Panc1 (cell line): ENCODE measurements at regions not wholly inside any gene's neighbourhood (a gene's known extent, or its start where the extent isn't known, plus 50 kb on each side); places are given as distances from the start of the nearest gene placed in this dataset.

Source experiments
- ATAC-seq: fragments of 200-7000 bp; cut with Tn5 transposase; 2 replicates; pipeline ENCODE4 v1.9.1; 2020; ENCODE audit warnings: mild to moderate bottlenecking, moderate library complexity
- BruUV-seq: library from RNA; stranded (reverse); fragments of 400-500 nt; replicated peaks from 2 replicates; lab custom pipeline; 2021; lab: Mats Ljungman, UMichigan
- CTCF ChIA-PET: fragments of 300-600 bp; sonication (Branson Sonifier 250); formaldehyde crosslinking; loops from one replicate; lab custom pipeline; 2022; ENCODE audit warnings: antibody characterized with exemption; lab: Charles Lee
- POLR2A ChIA-PET: fragments of 300-600 bp; sonication (Branson Sonifier 250); formaldehyde crosslinking; loops from one replicate; lab custom pipeline; 2022; ENCODE audit warnings: antibody characterized with exemption; lab: Charles Lee
- DNase-seq: peaks from one replicate; pipeline ENCODE4 v3.0.0-alpha.2; 2010; ENCODE audit warnings: low read depth, low spot score
- H3K27ac ChIP-seq: 2 replicates; pipeline ENCODE4 v1.5.1; 2011; ENCODE audit warnings: mild to moderate bottlenecking, low read length, inconsistent platforms
- H3K27me3 ChIP-seq: fragments of 200-500 bp; sonication (Bioruptor generic); 2 replicates; pipeline ENCODE4 v1.6.0; 2014; ENCODE audit warnings: low read length, inconsistent platforms; ENCODE audit not compliant: control insufficient read depth, insufficient read depth
- H3K36me3 ChIP-seq: fragments of 200-500 bp; sonication (Bioruptor generic); 2 replicates; pipeline ENCODE4 v1.5.1; 2014; ENCODE audit warnings: inconsistent platforms, mild to moderate bottlenecking, low read length, moderate library complexity; ENCODE audit not compliant: control insufficient read depth, insufficient read depth
- H3K4me1 ChIP-seq: 2 replicates; pipeline ENCODE4 v1.5.1; 2011; ENCODE audit warnings: inconsistent platforms, mild to moderate bottlenecking, low read length, moderate library complexity; ENCODE audit not compliant: control insufficient read depth, insufficient read depth
- H3K4me3 ChIP-seq, 2 experiments: 2 replicates each; pipeline ENCODE4 v1.5.1; 2011 to 2012; ENCODE audit warnings: low read depth in 2 of 2, low read length in 2 of 2, mild to moderate bottlenecking in 2 of 2, inconsistent platforms in 1 of 2, moderate library complexity in 1 of 2
- H3K9me3 ChIP-seq: fragments of 200-500 bp; sonication (Bioruptor generic); 2 replicates; pipeline ENCODE4 v1.5.1; 2014; ENCODE audit warnings: low read depth, mild to moderate bottlenecking, inconsistent platforms, low read length, moderate library complexity; ENCODE audit not compliant: control insufficient read depth, insufficient read depth
- POLR2AphosphoS5 ChIP-seq: IDR thresholded peaks from 2 replicates; pipeline ENCODE4 v1.6.1; 2012; ENCODE audit warnings: mild to moderate bottlenecking, low read depth, low read length, moderate library complexity
- SIN3A ChIP-seq: IDR thresholded peaks from 2 replicates; pipeline ENCODE4 v1.6.1; 2012; ENCODE audit warnings: low read depth, mild to moderate bottlenecking, low read length, moderate library complexity, borderline replicate concordance; ENCODE audit not compliant: insufficient read depth
- TCF7L2 ChIP-seq: IDR thresholded peaks from 2 replicates; pipeline ENCODE4 v1.6.1; 2011; ENCODE audit warnings: mild to moderate bottlenecking, low read depth, low read length, inconsistent platforms
- in situ Hi-C: cut with HindIII; loops from 2 replicates; pipeline ENCODE4 v1.10.0; 2016; ENCODE audit warnings: low sequenced_read_pairs, low pct_unique_long_range_greater_than_20kb
- intact Hi-C: fragments of 100-400 bp; cut with micrococcal nuclease; formaldehyde crosslinking; loops from one replicate; pipeline ENCODE4 v1.10.0; 2022; ENCODE audit not compliant: unreplicated experiment
- TF ChIP-seq, protein P1 (sequence below): fragments of 450-650 bp; IDR thresholded peaks from 2 replicates; pipeline ENCODE4 v1.5.1; 2017; ENCODE audit warnings: mild to moderate bottlenecking
- TF ChIP-seq, protein P2 (sequence below), 2 experiments: IDR thresholded peaks; 2 replicates each; pipeline ENCODE4 v1.6.1; 2011 to 2012; ENCODE audit warnings: low read depth in 2 of 2, control low read depth in 1 of 2, low read length in 1 of 2, mild to moderate bottlenecking in 1 of 2, moderate library complexity in 1 of 2; ENCODE audit not compliant: insufficient read depth in 1 of 2

DNA sequence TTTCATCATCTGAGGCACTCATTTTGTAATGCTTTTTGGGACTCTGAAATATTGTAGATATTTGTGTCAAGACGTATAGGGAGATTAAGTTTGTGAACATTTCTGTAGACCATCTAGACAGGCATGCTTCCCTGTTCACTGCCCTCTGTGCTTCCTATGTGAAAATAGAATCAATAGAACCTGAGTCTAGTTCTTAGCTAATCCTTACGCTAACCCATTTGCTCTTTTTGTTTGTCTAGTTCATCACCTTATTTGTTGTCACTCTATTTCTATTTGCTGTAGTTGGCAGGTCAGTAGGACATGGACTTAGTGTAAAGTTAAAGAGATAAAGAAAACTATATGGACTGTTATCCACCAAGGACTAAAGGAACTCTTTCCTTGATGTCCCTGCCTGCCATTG is 1755.2 kb downstream of the C4orf33 start:
- POLR2A ChIA-PET: no interaction called here
- intact Hi-C loops: no loop called here
- TF ChIP-seq, protein P1, sequence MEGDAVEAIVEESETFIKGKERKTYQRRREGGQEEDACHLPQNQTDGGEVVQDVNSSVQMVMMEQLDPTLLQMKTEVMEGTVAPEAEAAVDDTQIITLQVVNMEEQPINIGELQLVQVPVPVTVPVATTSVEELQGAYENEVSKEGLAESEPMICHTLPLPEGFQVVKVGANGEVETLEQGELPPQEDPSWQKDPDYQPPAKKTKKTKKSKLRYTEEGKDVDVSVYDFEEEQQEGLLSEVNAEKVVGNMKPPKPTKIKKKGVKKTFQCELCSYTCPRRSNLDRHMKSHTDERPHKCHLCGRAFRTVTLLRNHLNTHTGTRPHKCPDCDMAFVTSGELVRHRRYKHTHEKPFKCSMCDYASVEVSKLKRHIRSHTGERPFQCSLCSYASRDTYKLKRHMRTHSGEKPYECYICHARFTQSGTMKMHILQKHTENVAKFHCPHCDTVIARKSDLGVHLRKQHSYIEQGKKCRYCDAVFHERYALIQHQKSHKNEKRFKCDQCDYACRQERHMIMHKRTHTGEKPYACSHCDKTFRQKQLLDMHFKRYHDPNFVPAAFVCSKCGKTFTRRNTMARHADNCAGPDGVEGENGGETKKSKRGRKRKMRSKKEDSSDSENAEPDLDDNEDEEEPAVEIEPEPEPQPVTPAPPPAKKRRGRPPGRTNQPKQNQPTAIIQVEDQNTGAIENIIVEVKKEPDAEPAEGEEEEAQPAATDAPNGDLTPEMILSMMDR: no peak
- TF ChIP-seq TCF7L2 (no peak), POLR2AphosphoS5 (no peak), SIN3A (no peak)
- TF ChIP-seq, protein P2, sequence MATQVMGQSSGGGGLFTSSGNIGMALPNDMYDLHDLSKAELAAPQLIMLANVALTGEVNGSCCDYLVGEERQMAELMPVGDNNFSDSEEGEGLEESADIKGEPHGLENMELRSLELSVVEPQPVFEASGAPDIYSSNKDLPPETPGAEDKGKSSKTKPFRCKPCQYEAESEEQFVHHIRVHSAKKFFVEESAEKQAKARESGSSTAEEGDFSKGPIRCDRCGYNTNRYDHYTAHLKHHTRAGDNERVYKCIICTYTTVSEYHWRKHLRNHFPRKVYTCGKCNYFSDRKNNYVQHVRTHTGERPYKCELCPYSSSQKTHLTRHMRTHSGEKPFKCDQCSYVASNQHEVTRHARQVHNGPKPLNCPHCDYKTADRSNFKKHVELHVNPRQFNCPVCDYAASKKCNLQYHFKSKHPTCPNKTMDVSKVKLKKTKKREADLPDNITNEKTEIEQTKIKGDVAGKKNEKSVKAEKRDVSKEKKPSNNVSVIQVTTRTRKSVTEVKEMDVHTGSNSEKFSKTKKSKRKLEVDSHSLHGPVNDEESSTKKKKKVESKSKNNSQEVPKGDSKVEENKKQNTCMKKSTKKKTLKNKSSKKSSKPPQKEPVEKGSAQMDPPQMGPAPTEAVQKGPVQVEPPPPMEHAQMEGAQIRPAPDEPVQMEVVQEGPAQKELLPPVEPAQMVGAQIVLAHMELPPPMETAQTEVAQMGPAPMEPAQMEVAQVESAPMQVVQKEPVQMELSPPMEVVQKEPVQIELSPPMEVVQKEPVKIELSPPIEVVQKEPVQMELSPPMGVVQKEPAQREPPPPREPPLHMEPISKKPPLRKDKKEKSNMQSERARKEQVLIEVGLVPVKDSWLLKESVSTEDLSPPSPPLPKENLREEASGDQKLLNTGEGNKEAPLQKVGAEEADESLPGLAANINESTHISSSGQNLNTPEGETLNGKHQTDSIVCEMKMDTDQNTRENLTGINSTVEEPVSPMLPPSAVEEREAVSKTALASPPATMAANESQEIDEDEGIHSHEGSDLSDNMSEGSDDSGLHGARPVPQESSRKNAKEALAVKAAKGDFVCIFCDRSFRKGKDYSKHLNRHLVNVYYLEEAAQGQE (IDR thresholded peaks at IDR 0.05; ENCODE audit: insufficient read depth in 1 of 2, low read depth in 2 of 2, low read length in 1 of 2): no peak
- ATAC-seq (no peak), DNase-seq (no peak)
- Histone ChIP-seq H3K4me3 (no peak overlapping the region), H3K4me1 (no peaks in the 10 kb centered on the region), H3K27me3 (no peaks in the 10 kb centered on the region), H3K27ac (no peak overlapping the region), H3K36me3 (no peaks in the 10 kb centered on the region), H3K9me3 (no peaks in the 10 kb centered on the region)
- CTCF ChIA-PET: no interaction called here
- in situ Hi-C loops: no loop called here
- BruUV-seq: no TSS peak

DNA sequence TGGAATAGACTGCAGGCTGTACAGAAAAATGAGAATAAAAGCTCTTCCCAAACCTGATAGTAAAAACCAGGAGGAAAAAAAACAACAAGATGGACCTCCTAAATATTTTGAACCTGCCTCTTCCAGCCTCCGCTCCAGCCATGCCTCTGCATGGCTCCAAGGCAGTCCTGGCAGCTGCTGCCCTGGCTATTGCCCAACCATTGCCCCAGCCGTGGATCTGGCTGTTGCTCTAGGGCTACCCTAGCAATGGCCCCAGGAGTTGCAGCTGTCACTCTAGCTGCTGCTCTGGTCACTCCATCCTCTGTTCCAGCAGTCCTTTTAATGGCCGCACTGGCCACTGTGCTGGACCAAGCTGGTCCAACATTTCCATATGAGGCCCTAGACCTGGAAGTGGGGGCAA is 1756.0 kb downstream of the C4orf33 start:
- no peaks in the 10 kb centered on the region for H3K36me3 ChIP-seq
- TF ChIP-seq, protein P1: no peak
- TF ChIP-seq TCF7L2: no peak
- no peak for TF ChIP-seq POLR2AphosphoS5
- no peak for TF ChIP-seq SIN3A
- TF ChIP-seq, protein P2 (IDR thresholded peaks at IDR 0.05; ENCODE audit: insufficient read depth in 1 of 2, low read depth in 2 of 2, low read length in 1 of 2): no peak
- in situ Hi-C loops: no loop called here
- H3K9me3 ChIP-seq: no peaks in the 10 kb centered on the region
- no peaks in the 10 kb centered on the region for H3K4me1 ChIP-seq
- no peak overlapping the region for H3K27ac ChIP-seq
- intact Hi-C loops: no loop called here
- H3K4me3 ChIP-seq: no peak overlapping the region
- no peaks in the 10 kb centered on the region for H3K27me3 ChIP-seq
- no TSS peak for BruUV-seq
- POLR2A ChIA-PET: no interaction called here
- DNase-seq (no peak), ATAC-seq (no peak)
- CTCF ChIA-PET: no interaction called here
